ENCODE measurements at regions not wholly inside any gene's neighbourhood (a gene's known extent, or its start where the extent isn't known, plus 50 kb on each side); places are given as distances from the start of the nearest gene placed in this dataset.

- TF ChIP-seq CTCF (conservative IDR thresholded peaks at IDR 0.05) (no peak), ZFX (IDR thresholded peaks at IDR 0.05) (no peak)
These were observed 121.2 kb downstream of the SLC6A15 start for GRCh38 chr12:84791444-84791843.
